ENCODE measurements at regions not wholly inside any gene's neighbourhood (a gene's known extent, or its start where the extent isn't known, plus 50 kb on each side); places are given as distances from the start of the nearest gene placed in this dataset.
"Not testable (repeated sequence)": the region's sequence is repeated elsewhere in the genome, so short reads cannot be mapped to it uniquely, and the experiment has no call there.

DNA sequence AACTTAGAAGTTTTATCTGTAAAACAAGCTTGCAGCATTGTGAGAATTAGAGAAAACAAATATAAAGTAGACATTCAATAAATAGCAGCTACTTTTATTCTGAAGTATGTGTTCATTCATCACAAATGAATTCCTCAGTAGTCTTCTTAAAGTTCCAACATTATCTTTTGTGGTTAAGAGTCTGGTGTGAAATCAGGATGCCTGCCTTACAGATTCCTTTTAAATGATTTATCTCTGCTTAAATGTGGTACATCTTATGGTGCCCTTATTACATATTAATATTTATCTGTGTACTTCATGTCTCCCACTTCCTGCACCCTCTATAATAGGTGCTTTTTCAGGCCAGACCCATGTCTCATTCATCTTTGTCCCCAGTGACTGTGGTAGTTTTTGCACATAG lies 595.0 kb downstream of the STK39 start:
- H3K27me3 Mint-ChIP-seq (ENCODE audit: insufficient read depth) = no peaks in the 10 kb centered on the region
- no peak for DNase-seq
- no peak overlapping the region for H3K27ac Mint-ChIP-seq
- TF ChIP-seq, protein P1, sequence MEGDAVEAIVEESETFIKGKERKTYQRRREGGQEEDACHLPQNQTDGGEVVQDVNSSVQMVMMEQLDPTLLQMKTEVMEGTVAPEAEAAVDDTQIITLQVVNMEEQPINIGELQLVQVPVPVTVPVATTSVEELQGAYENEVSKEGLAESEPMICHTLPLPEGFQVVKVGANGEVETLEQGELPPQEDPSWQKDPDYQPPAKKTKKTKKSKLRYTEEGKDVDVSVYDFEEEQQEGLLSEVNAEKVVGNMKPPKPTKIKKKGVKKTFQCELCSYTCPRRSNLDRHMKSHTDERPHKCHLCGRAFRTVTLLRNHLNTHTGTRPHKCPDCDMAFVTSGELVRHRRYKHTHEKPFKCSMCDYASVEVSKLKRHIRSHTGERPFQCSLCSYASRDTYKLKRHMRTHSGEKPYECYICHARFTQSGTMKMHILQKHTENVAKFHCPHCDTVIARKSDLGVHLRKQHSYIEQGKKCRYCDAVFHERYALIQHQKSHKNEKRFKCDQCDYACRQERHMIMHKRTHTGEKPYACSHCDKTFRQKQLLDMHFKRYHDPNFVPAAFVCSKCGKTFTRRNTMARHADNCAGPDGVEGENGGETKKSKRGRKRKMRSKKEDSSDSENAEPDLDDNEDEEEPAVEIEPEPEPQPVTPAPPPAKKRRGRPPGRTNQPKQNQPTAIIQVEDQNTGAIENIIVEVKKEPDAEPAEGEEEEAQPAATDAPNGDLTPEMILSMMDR (IDR thresholded peaks at IDR 0.05) = no peak
- H3K9me3 Mint-ChIP-seq = peaks cover 52% of the 10 kb centered on the region
- H3K4me3 Mint-ChIP-seq = no peak overlapping the region
- no peaks in the 10 kb centered on the region for H3K4me1 Mint-ChIP-seq (ENCODE audit: low read depth)
- no peaks in the 10 kb centered on the region for H3K36me3 Mint-ChIP-seq (ENCODE audit: low read depth)

DNA sequence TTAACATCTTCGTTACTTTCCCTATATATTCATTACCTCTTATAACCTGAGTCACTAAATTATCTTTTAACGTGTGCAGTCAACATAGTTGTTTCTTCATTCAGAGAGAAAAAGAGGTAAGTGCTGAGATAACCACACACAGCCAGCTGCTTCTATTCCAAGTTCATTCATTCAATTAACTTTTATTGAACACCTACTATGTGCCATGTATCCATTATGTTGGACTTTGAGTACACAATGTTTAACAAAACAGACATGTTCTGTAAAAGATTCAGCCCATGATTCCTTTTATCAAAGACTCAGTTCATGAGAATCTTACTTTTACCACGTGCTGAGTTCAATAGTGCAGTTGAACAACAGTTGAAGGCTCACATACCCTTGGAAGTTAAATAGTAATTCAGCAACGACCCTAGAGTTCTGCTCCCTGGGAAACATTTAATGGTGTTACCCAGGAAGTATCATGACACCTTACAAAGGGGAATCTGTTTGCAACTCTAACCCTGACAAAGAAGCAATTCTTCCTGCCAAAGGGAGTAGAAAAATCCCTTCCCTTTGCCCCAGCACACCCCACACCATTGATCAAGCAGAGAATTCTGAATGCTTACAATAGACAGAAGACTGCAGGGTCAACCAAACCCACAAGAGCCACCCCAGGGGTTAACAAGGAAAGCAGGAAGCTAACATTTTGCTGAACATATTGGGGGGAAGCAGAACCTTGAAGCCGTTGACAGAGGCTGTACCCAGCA lies 595.8 kb downstream of the STK39 start:
- DNase-seq = no peak

DNA sequence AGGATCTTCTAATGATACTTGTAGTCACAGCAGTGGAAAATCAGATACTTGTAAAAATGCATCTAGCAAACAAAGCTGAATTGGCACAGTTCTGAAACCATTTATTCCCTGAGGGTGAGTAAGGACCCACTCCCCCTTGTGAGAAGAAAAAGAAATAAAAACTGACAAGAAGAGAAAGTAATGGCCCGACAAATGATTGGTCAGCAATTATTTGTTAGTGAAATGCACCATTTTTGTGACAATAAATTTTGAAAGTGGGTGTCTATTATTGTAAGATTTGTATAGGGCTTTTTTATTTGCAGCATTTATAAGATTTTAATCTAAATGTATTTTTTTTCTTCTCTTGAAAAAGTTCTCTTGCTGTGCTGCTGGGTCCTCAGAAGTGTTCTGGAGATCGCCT lies 600.8 kb downstream of the STK39 start:
- TF ChIP-seq, protein P1 (IDR thresholded peaks at IDR 0.05) = no peak
- no peaks in the 10 kb centered on the region for H3K36me3 Mint-ChIP-seq (ENCODE audit: low read depth)
- H3K27me3 Mint-ChIP-seq (ENCODE audit: insufficient read depth) = peaks cover under 1% of the 10 kb centered on the region; the same call in 1 of the 2 replicates
- DNase-seq = no peak
- H3K4me1 Mint-ChIP-seq (ENCODE audit: low read depth) = no peaks in the 10 kb centered on the region
- no peak overlapping the region for H3K4me3 Mint-ChIP-seq
- H3K27ac Mint-ChIP-seq = no peak overlapping the region
- H3K9me3 Mint-ChIP-seq = peaks cover 40% of the 10 kb centered on the region

More for the DNA sequence above, 595.8 kb downstream of the STK39 start:
- Mint-ChIP-seq H3K27me3 (ENCODE audit: insufficient read depth) (no peaks in the 10 kb centered on the region), H3K36me3 (ENCODE audit: low read depth) (no peaks in the 10 kb centered on the region), H3K9me3 (peaks cover 45% of the 10 kb centered on the region), H3K27ac (no peak overlapping the region), H3K4me3 (no peak overlapping the region), H3K4me1 (ENCODE audit: low read depth) (no peaks in the 10 kb centered on the region)
- TF ChIP-seq, protein P1 (IDR thresholded peaks at IDR 0.05) = no peak

DNA sequence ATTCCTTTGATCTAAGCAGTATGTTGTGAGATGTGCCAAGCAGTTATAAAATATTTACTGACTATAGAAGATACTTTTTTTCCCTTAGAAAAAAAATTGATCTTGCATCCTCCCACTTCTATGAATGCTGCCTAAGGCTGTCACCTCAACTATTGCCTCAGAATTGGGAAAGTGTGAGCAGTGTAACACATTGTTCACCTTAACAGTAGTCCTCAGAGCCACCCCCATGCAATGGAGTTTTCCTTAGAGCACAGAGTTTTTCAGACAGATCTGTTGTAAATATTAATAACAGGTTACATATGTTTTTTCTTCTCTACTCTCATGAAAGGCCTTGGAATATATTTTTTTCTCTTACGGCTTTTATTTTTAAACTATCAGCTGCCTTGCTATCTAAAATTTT lies 607.3 kb downstream of the STK39 start:
- TF ChIP-seq, protein P1 (IDR thresholded peaks at IDR 0.05) = no peak
- H3K36me3 Mint-ChIP-seq (ENCODE audit: low read depth) = no peaks in the 10 kb centered on the region
- H3K4me3 Mint-ChIP-seq = no peak overlapping the region
- no peak for DNase-seq
- H3K27me3 Mint-ChIP-seq (ENCODE audit: insufficient read depth) = peaks cover 1% of the 10 kb centered on the region; the same call in 1 of the 2 replicates
- H3K27ac Mint-ChIP-seq = no peak overlapping the region
- peaks cover 35% of the 10 kb centered on the region for H3K9me3 Mint-ChIP-seq
- H3K4me1 Mint-ChIP-seq (ENCODE audit: low read depth) = no peaks in the 10 kb centered on the region

DNA sequence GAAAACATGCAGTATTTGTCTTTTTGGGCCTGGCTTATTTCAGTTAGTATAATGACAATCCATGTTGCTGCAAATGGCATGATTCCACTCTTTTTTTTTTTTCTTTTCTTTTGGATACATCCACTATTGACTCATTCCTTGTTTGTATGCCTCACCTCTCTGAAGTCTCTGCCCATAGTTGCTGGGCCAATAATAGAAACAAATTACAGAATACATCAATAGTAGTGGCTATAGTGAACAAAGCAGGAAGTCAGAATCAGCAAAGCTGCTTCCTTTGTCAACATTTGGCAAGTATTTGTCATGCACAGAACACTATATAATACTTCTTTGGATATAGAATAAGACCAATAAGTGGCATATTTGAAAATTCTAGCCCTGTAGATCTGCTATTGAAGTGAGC lies 609.7 kb downstream of the STK39 start:
- TF ChIP-seq, protein P1 (IDR thresholded peaks at IDR 0.05) = no peak
- peaks cover 41% of the 10 kb centered on the region for H3K9me3 Mint-ChIP-seq
- no peaks in the 10 kb centered on the region for H3K4me1 Mint-ChIP-seq (ENCODE audit: low read depth)
- no peak overlapping the region for H3K4me3 Mint-ChIP-seq
- H3K27ac Mint-ChIP-seq = no peak overlapping the region
- no peak for DNase-seq
- H3K27me3 Mint-ChIP-seq (ENCODE audit: insufficient read depth) = peaks cover 1% of the 10 kb centered on the region; the same call in 1 of the 2 replicates
- no peaks in the 10 kb centered on the region for H3K36me3 Mint-ChIP-seq (ENCODE audit: low read depth)

DNA sequence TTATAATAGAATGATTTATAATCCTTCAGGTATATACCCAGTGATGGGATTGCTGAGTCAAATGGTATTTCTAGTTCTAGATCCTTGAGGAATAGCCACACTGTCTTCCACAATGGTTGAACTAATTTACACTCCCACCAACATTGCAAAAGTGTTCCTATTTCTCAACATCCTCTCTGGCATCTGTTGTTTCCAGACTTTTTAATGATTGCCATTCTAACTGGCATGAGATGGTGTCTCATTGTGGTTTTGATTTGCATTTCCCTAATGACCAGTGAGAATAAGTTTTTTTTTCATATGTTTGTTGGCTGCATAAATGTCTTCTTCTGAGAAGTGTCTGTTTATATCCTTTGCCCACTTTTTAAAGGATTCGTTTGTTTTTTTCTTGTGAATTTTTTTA lies 615.1 kb downstream of the STK39 start:
- not testable (repeated sequence) for H3K4me1 Mint-ChIP-seq (ENCODE audit: low read depth); H3K4me3 Mint-ChIP-seq; H3K36me3 Mint-ChIP-seq (ENCODE audit: low read depth); H3K27me3 Mint-ChIP-seq (ENCODE audit: insufficient read depth); DNase-seq; H3K27ac Mint-ChIP-seq
- H3K9me3 Mint-ChIP-seq = peaks cover 44% of the 10 kb centered on the region

Measured in HFFc6 (cell line).